GM20000 (cell line): ENCODE measurements at regions not wholly inside any gene's neighbourhood (a gene's known extent, or its start where the extent isn't known, plus 50 kb on each side); places are given as distances from the start of the nearest gene placed in this dataset.

Experiments used
- DNase-seq: peaks from one replicate; pipeline ENCODE4 v3.0.0; 2012; ENCODE audit warnings: low spot score
- CTCF ChIP-seq: IDR thresholded peaks from 2 replicates; pipeline ENCODE4 v1.5.1; 2012; ENCODE audit warnings: mild to moderate bottlenecking, control low read depth; ENCODE audit errors: extremely low read depth, missing control alignments

- DNase-seq, result no peak
- TF ChIP-seq CTCF, result no peak
Measured at GRCh38 chr20:58004900-58005299, 223.6 kb downstream of the ANKRD60 start.

- TF ChIP-seq CTCF, result no peak
- DNase-seq, result no peak
Measured at GRCh38 chr20:58004146-58004545, 224.3 kb downstream of the ANKRD60 start.

- no peak for DNase-seq
- no peak for TF ChIP-seq CTCF
Measured at GRCh38 chr20:58003525-58003924, 224.9 kb downstream of the ANKRD60 start.

- DNase-seq, result no peak
- TF ChIP-seq CTCF, result no peak
Measured at GRCh38 chr20:58002901-58003300, 225.6 kb downstream of the ANKRD60 start.

GRCh38 chr20:58001946-58002345, 226.5 kb downstream of the ANKRD60 start:
- no peak for DNase-seq
- TF ChIP-seq CTCF, result no peak

GRCh38 chr20:58001381-58001780, 227.1 kb downstream of the ANKRD60 start:
- no peak for TF ChIP-seq CTCF
- no peak for DNase-seq

GRCh38 chr20:58000861-58001260, 227.6 kb downstream of the ANKRD60 start:
- DNase-seq, result no peak
- no peak for TF ChIP-seq CTCF
